PC-9 (cell line): ENCODE measurements at regions not wholly inside any gene's neighbourhood (a gene's known extent, or its start where the extent isn't known, plus 50 kb on each side); places are given as distances from the start of the nearest gene placed in this dataset.

ENCODE experiments used
- BruUV-seq: library from RNA; stranded (reverse); fragments of 400-500 nt; replicated peaks from 2 replicates; lab custom pipeline; 2021; lab: Mats Ljungman, UMichigan
- CTCF ChIA-PET: fragments of 300-600 bp; sonication (Branson Sonifier 250); formaldehyde crosslinking; loops from one replicate; lab custom pipeline; 2022; ENCODE audit warnings: antibody characterized with exemption; lab: Charles Lee
- POLR2A ChIA-PET: fragments of 300-600 bp; sonication (Branson Sonifier 250); formaldehyde crosslinking; loops from one replicate; lab custom pipeline; 2022; ENCODE audit warnings: antibody characterized with exemption; ENCODE audit not compliant: unreplicated experiment; lab: Charles Lee
- DNase-seq, 2 experiments: peaks; one replicate each; pipeline versions ENCODE4 v3.0.0 to v3.0.0-alpha.2; 2015 to 2022; ENCODE audit warnings: mixed read lengths in 1 of 2
- H2AFZ ChIP-seq: fragments of 200-600 bp; sonication (generic); 2 replicates; pipeline ENCODE4 v1.8.1; 2017; ENCODE audit warnings: antibody characterized with exemption
- H3F3A ChIP-seq: fragments of 200-600 bp; sonication (generic); 2 replicates; pipeline ENCODE4 v1.8.1; 2017; ENCODE audit warnings: antibody characterized with exemption, mild to moderate bottlenecking, low read depth; ENCODE audit not compliant: insufficient read depth
- H3K27ac ChIP-seq: fragments of 200-600 bp; sonication (generic); 2 replicates; pipeline ENCODE4 v1.6.1; 2016; ENCODE audit warnings: mixed run types
- H3K27me3 ChIP-seq: fragments of 200-600 bp; sonication (generic); 2 replicates; pipeline ENCODE4 v1.6.1; 2016; ENCODE audit warnings: low read depth, mixed run types; ENCODE audit not compliant: insufficient read depth
- H3K36me3 ChIP-seq: fragments of 200-600 bp; sonication (generic); 2 replicates; pipeline ENCODE4 v1.6.1; 2016; ENCODE audit warnings: low read depth, mixed run types
- H3K4me1 ChIP-seq: fragments of 200-600 bp; sonication (generic); replicated peaks from 2 replicates; pipeline ENCODE4 v1.6.1; 2016; ENCODE audit warnings: mixed run types; ENCODE audit not compliant: insufficient read depth
- H3K4me2 ChIP-seq: fragments of 200-600 bp; sonication (generic); 2 replicates; pipeline ENCODE4 v1.6.1; 2017; ENCODE audit warnings: mixed run types
- H3K4me3 ChIP-seq: fragments of 200-600 bp; sonication (generic); 2 replicates; pipeline ENCODE4 v1.6.1; 2016; ENCODE audit warnings: mixed run types
- H3K79me2 ChIP-seq: fragments of 200-600 bp; sonication (generic); 2 replicates; pipeline ENCODE4 v1.6.1; 2017; ENCODE audit warnings: low read depth, mixed run types
- H3K9me2 ChIP-seq: fragments of 200-600 bp; sonication (generic); 2 replicates; pipeline ENCODE4 v1.8.1; 2017; ENCODE audit warnings: mild to moderate bottlenecking; ENCODE audit not compliant: insufficient read depth
- H3K9me3 ChIP-seq: fragments of 200-600 bp; sonication (generic); 2 replicates; pipeline ENCODE4 v1.8.1; 2016; ENCODE audit warnings: low read depth; ENCODE audit not compliant: insufficient read depth
- H4K20me1 ChIP-seq: fragments of 200-600 bp; sonication (generic); 2 replicates; pipeline ENCODE4 v1.8.1; 2017; ENCODE audit not compliant: insufficient read depth
- CTCF ChIP-seq: fragments of 200-600 bp; sonication (generic); conservative IDR thresholded peaks from 2 replicates; pipeline ENCODE4 v1.6.1; 2017; ENCODE audit warnings: mixed run types, antibody characterized with exemption, mild to moderate bottlenecking, moderate library complexity
- EZH2 ChIP-seq: fragments of 200-600 bp; sonication (generic); IDR thresholded peaks from 2 replicates; pipeline ENCODE4 v1.8.0; 2017; ENCODE audit warnings: antibody characterized with exemption, low read depth
- intact Hi-C: fragments of 100-400 bp; cut with micrococcal nuclease; formaldehyde crosslinking; loops from one replicate; pipeline ENCODE4 v1.10.0; 2022; ENCODE audit not compliant: unreplicated experiment

GRCh38 chr6:163944897-163945296 lies 530.4 kb downstream of the QKI start:
- Histone ChIP-seq H3K4me3 (no peak overlapping the region), H3K27me3 (peaks cover 58% of the 10 kb centered on the region), H3K4me1 (no peaks in the 10 kb centered on the region), H3K9me3 (no peaks in the 10 kb centered on the region), H2AFZ (no peak overlapping the region), H3F3A (no peaks in the 10 kb centered on the region), H3K36me3 (no peaks in the 10 kb centered on the region), H4K20me1 (no peaks in the 10 kb centered on the region), H3K9me2 (no peaks in the 10 kb centered on the region), H3K4me2 (no peak overlapping the region), H3K27ac (no peak overlapping the region), H3K79me2 (no peaks in the 10 kb centered on the region)
- intact Hi-C loops, result no loop called here
- no peak for DNase-seq
- ChIA-PET CTCF (no interaction called here), POLR2A (no interaction called here)
- BruUV-seq, result no TSS peak
- TF ChIP-seq EZH2 (no peak), CTCF (no peak)

DNA sequence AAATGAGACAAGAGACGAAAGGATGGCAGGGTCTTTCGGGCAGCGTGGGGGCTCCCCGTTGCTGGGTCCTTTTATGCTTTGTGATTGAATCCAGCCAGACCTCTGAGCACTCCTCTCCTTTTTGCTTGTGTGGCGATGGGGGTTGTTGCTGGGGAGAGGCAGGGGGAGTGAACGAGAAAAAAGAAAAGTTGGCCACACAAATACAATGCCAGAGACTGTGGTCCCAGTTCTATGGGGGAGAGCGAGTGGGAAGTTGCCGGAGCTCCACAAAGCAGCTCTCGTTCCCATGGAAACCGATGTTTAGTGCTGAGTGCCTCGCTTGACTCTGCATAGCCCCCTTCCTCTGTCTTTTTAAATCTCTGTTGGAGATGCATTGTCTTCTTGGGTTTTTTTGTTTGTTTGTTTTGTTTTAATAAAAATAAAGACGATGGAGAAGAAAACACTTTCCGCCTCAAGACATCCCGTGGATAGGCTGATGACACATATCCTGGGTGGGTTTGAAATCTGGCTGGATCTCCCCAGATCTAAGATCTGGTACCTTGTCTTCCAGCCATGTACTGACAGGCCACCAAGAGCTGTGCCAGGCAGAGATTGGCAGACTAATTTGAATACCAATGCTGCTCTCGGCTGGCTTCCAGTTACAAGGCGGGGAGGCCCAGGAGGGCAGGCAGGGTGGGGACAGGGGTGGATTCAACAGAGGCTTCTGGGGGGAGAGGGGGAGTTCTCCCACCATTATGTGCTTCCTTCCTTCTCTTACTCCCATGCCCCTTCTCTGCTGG lies 529.3 kb downstream of the QKI start:
- ChIA-PET CTCF (no interaction called here), POLR2A (no interaction called here)
- no peaks in the 10 kb centered on the region for H3F3A ChIP-seq
- H3K9me2 ChIP-seq, result no peaks in the 10 kb centered on the region
- H3K36me3 ChIP-seq, result no peaks in the 10 kb centered on the region
- H2AFZ ChIP-seq, result no peak overlapping the region
- intact Hi-C loops, result no loop called here
- TF ChIP-seq EZH2, result no peak
- no peak for TF ChIP-seq CTCF
- peaks cover 66% of the 10 kb centered on the region for H3K27me3 ChIP-seq
- H4K20me1 ChIP-seq, result no peaks in the 10 kb centered on the region
- no peaks in the 10 kb centered on the region for H3K4me1 ChIP-seq
- H3K79me2 ChIP-seq, result no peaks in the 10 kb centered on the region
- no peaks in the 10 kb centered on the region for H3K9me3 ChIP-seq
- no peak overlapping the region for H3K4me2 ChIP-seq
- H3K4me3 ChIP-seq, result no peak overlapping the region
- DNase-seq, result no peak
- BruUV-seq, result no TSS peak
- H3K27ac ChIP-seq, result no peak overlapping the region

DNA sequence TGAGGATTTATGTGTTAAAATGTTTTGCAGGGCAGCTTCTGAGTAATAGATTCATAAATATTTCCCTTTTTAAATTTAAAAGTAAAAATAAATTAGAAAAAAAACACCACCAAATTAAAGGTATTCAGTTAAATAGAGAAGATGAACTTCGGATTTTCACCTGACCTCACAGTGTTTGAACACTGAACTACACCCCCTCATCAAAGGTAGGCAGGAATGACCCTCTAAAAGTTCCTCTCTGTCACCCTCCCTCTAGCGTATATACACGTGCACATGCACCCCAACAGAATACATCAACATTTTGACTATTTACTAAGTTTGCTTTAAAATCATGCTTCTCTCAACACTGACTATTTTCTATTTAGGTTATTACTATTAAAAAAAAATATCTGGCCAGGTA lies 528.3 kb downstream of the QKI start:
- TF ChIP-seq EZH2 (no peak), CTCF (no peak)
- no peaks in the 10 kb centered on the region for H3F3A ChIP-seq
- H3K4me1 ChIP-seq, result no peaks in the 10 kb centered on the region
- H3K9me3 ChIP-seq, result no peaks in the 10 kb centered on the region
- peaks cover 74% of the 10 kb centered on the region for H3K27me3 ChIP-seq
- no peaks in the 10 kb centered on the region for H3K9me2 ChIP-seq
- no peaks in the 10 kb centered on the region for H4K20me1 ChIP-seq
- H2AFZ ChIP-seq, result no peak overlapping the region
- no peak overlapping the region for H3K27ac ChIP-seq
- no peaks in the 10 kb centered on the region for H3K36me3 ChIP-seq
- no peak overlapping the region for H3K4me2 ChIP-seq
- CTCF ChIA-PET, result no interaction called here
- POLR2A ChIA-PET, result no interaction called here
- intact Hi-C loops, result no loop called here
- H3K4me3 ChIP-seq, result no peak overlapping the region
- no peak for DNase-seq
- H3K79me2 ChIP-seq, result no peaks in the 10 kb centered on the region
- no TSS peak for BruUV-seq
